SK-N-MC (cell line): ENCODE measurements at regions not wholly inside any gene's neighbourhood (a gene's known extent, or its start where the extent isn't known, plus 50 kb on each side); places are given as distances from the start of the nearest gene placed in this dataset.

Experiments used
- EZH2 ChIP-seq: fragments of 200-600 bp; sonication (generic); IDR thresholded peaks from one replicate; pipeline ENCODE4 v1.6.1; 2017; ENCODE audit warnings: antibody characterized with exemption
- POLR2AphosphoS5 ChIP-seq: IDR thresholded peaks from 2 replicates; pipeline ENCODE4 v1.6.1; 2012; ENCODE audit warnings: mild to moderate bottlenecking, low read depth, low read length, borderline replicate concordance

- TF ChIP-seq POLR2AphosphoS5 (no peak), EZH2 (no peak)
These were observed 345.2 kb downstream of the ZSWIM6 start for GRCh38 chr5:61677220-61677619.
